ENCODE measurements at regions not wholly inside any gene's neighbourhood (a gene's known extent, or its start where the extent isn't known, plus 50 kb on each side); places are given as distances from the start of the nearest gene placed in this dataset.

GRCh38 chr5:33242277-33242676 is 198.5 kb upstream of the TARS1 start:
- H3K4me3 ChIP-seq (ENCODE audit: low read depth, poor library complexity, severe bottlenecking), result no peak overlapping the region
- DNase-seq (ENCODE audit: low spot score in 2 of 2), result no peak
- 90 to 93% methylated on average over 2 of the region's 2 CpGs for WGBS, 2 donors
- TF ChIP-seq CTCF (IDR thresholded peaks at IDR 0.05), result no peak
- TF ChIP-seq POLR2A (IDR thresholded peaks at IDR 0.05), result no peak
- intact Hi-C loops (cut with DNase I; ENCODE audit: low total_unique reads), result no loop called here

GRCh38 chr5:33244441-33245150 is 196.2 kb upstream of the TARS1 start:
- intact Hi-C loops (cut with DNase I; ENCODE audit: low total_unique reads), result no loop called here
- DNase-seq (ENCODE audit: low spot score in 2 of 2), result no peak
- TF ChIP-seq CTCF (IDR thresholded peaks at IDR 0.05) (no peak), POLR2A (IDR thresholded peaks at IDR 0.05) (no peak)
- H3K4me3 ChIP-seq (ENCODE audit: low read depth, poor library complexity, severe bottlenecking), result no peak overlapping the region
- 55 to 65% methylated on average over 4 of the region's 4 CpGs for WGBS, 2 donors

GRCh38 chr5:33254579-33254978 is 186.2 kb upstream of the TARS1 start:
- intact Hi-C loops (cut with DNase I; ENCODE audit: low total_unique reads), result no loop called here
- H3K4me3 ChIP-seq (ENCODE audit: low read depth, poor library complexity, severe bottlenecking), result no peak overlapping the region
- no peak for DNase-seq (ENCODE audit: low spot score in 2 of 2)
- WGBS, 2 donors, result 83 to 84% methylated on average over 1 of the region's 1 CpG
- TF ChIP-seq POLR2A (IDR thresholded peaks at IDR 0.05) (no peak), CTCF (IDR thresholded peaks at IDR 0.05) (no peak)

GRCh38 chr5:33257807-33258429 is 182.8 kb upstream of the TARS1 start:
- TF ChIP-seq POLR2A (IDR thresholded peaks at IDR 0.05), result no peak
- TF ChIP-seq CTCF (IDR thresholded peaks at IDR 0.05), result no peak
- DNase-seq (ENCODE audit: low spot score in 2 of 2), result no peak
- H3K4me3 ChIP-seq (ENCODE audit: low read depth, poor library complexity, severe bottlenecking), result no peak overlapping the region
- intact Hi-C loops (cut with DNase I; ENCODE audit: low total_unique reads), result no loop called here
- WGBS, 2 donors, result 44 to 46% methylated on average over 4 of the region's 4 CpGs

GRCh38 chr5:33258553-33258952 is 182.2 kb upstream of the TARS1 start:
- TF ChIP-seq CTCF (IDR thresholded peaks at IDR 0.05) (no peak), POLR2A (IDR thresholded peaks at IDR 0.05) (no peak)
- no peak overlapping the region for H3K4me3 ChIP-seq (ENCODE audit: low read depth, poor library complexity, severe bottlenecking)
- no peak for DNase-seq (ENCODE audit: low spot score in 2 of 2)
- WGBS, 2 donors, result 79 to 83% methylated on average over 2 of the region's 2 CpGs
- intact Hi-C loops (cut with DNase I; ENCODE audit: low total_unique reads), result no loop called here

All from lower leg skin (tissue), 4 donors.